ENCODE measurements at regions not wholly inside any gene's neighbourhood (a gene's known extent, or its start where the extent isn't known, plus 50 kb on each side); places are given as distances from the start of the nearest gene placed in this dataset.
"Not testable (repeated sequence)": the region's sequence is repeated elsewhere in the genome, so short reads cannot be mapped to it uniquely, and the experiment has no call there.

GRCh38 chr6:27047725-27048124 is 199.8 kb upstream of the PRSS16 start:
- TF ChIP-seq CTCF, EP300 (IDR thresholded peaks at IDR 0.05): not testable (repeated sequence)

All from ovary (tissue), 3 donors.